H9 (cell line): ENCODE measurements at regions not wholly inside any gene's neighbourhood (a gene's known extent, or its start where the extent isn't known, plus 50 kb on each side); places are given as distances from the start of the nearest gene placed in this dataset.

Experiments used
- DNase-seq: peaks from one replicate; pipeline ENCODE4 v3.0.0-alpha.2; 2017
- H2AFZ ChIP-seq: one replicate; pipeline ENCODE4 v1.6.1; 2013; ENCODE audit warnings: mild to moderate bottlenecking, low read length, control low read depth, moderate library complexity
- H2AK5ac ChIP-seq: 2 replicates; pipeline ENCODE4 v1.6.1; 2013; ENCODE audit warnings: low read length, control low read depth, mixed read lengths; ENCODE audit not compliant: insufficient read length
- H2BK120ac ChIP-seq: one replicate; pipeline ENCODE4 v1.6.1; 2013; ENCODE audit warnings: low read depth, mild to moderate bottlenecking, low read length, control low read depth, inconsistent platforms; ENCODE audit not compliant: poor library complexity, severe bottlenecking
- H2BK12ac ChIP-seq: 2 replicates; pipeline ENCODE4 v1.6.1; 2013; ENCODE audit warnings: low read length, control low read depth, mixed read lengths, low read depth; ENCODE audit not compliant: insufficient read length
- H2BK15ac ChIP-seq: 2 replicates; pipeline ENCODE4 v1.6.1; 2013; ENCODE audit warnings: low read depth, low read length, control low read depth
- H2BK20ac ChIP-seq: one replicate; pipeline ENCODE4 v1.6.1; 2013; ENCODE audit warnings: low read depth, mild to moderate bottlenecking, low read length, control low read depth, inconsistent platforms; ENCODE audit not compliant: poor library complexity, severe bottlenecking
- H2BK5ac ChIP-seq: 2 replicates; pipeline ENCODE4 v1.6.1; 2013; ENCODE audit warnings: low read length, control low read depth, mixed read lengths; ENCODE audit not compliant: insufficient read length
- H3K14ac ChIP-seq: 2 replicates; pipeline ENCODE4 v1.6.1; 2013; ENCODE audit warnings: low read length, control low read depth; ENCODE audit not compliant: insufficient read depth
- H3K18ac ChIP-seq: 2 replicates; pipeline ENCODE4 v1.6.1; 2013; ENCODE audit warnings: low read depth, mild to moderate bottlenecking, mixed read lengths, low read length, control low read depth; ENCODE audit not compliant: insufficient read length
- H3K23ac ChIP-seq: 2 replicates; pipeline ENCODE4 v1.6.1; 2013; ENCODE audit warnings: low read length, control low read depth, mixed read lengths, low read depth; ENCODE audit not compliant: insufficient read length
- H3K23me2 ChIP-seq: 2 replicates; pipeline ENCODE4 v1.6.1; 2013; ENCODE audit warnings: low read depth, mild to moderate bottlenecking, mixed read lengths, low read length, control low read depth; ENCODE audit not compliant: insufficient read length, poor library complexity, severe bottlenecking
- H3K27ac ChIP-seq: 2 replicates; pipeline ENCODE4 v1.5.1; 2013; ENCODE audit warnings: low read length, control low read depth, mixed read lengths, low read depth; ENCODE audit not compliant: insufficient read length
- H3K27me3 ChIP-seq: 2 replicates; pipeline ENCODE4 v1.6.1; 2013; ENCODE audit warnings: low read length, control low read depth, inconsistent platforms; ENCODE audit not compliant: insufficient read depth
- H3K4ac ChIP-seq: 2 replicates; pipeline ENCODE4 v1.6.1; 2013; ENCODE audit warnings: low read depth, mild to moderate bottlenecking, control low read depth, inconsistent platforms, low read length, moderate library complexity
- H3K4me1 ChIP-seq: 2 replicates; pipeline ENCODE4 v1.6.1; 2013; ENCODE audit warnings: low read length, control low read depth, inconsistent platforms; ENCODE audit not compliant: insufficient read depth
- H3K4me2 ChIP-seq: 2 replicates; pipeline ENCODE4 v1.6.1; 2013; ENCODE audit warnings: low read length, control low read depth, mixed read lengths; ENCODE audit not compliant: insufficient read length, insufficient read depth
- H3K56ac ChIP-seq: 2 replicates; pipeline ENCODE4 v1.6.1; 2013; ENCODE audit warnings: low read depth, mild to moderate bottlenecking, mixed read lengths, low read length, control low read depth; ENCODE audit not compliant: insufficient read length
- H3K79me1 ChIP-seq: 2 replicates; pipeline ENCODE4 v1.6.1; 2013; ENCODE audit warnings: low read depth, mild to moderate bottlenecking, moderate library complexity, low read length, control low read depth, inconsistent platforms; ENCODE audit not compliant: insufficient read depth, poor library complexity, severe bottlenecking
- H3K79me2 ChIP-seq: 2 replicates; pipeline ENCODE4 v1.6.1; 2013; ENCODE audit warnings: low read length, control low read depth, inconsistent platforms; ENCODE audit not compliant: insufficient read depth
- H3K9ac ChIP-seq: 2 replicates; pipeline ENCODE4 v1.6.1; 2013; ENCODE audit warnings: low read length, control low read depth, mixed read lengths; ENCODE audit not compliant: insufficient read length; ENCODE audit errors: extremely low read depth
- H3K9me3 ChIP-seq: one replicate; pipeline ENCODE4 v1.6.1; 2013; ENCODE audit warnings: low read depth, low read length, inconsistent platforms; ENCODE audit not compliant: control insufficient read depth
- H3T11ph ChIP-seq: one replicate; pipeline ENCODE4 v1.6.1; 2013; ENCODE audit warnings: mild to moderate bottlenecking, low read length, control low read depth, inconsistent platforms
- H4K20me1 ChIP-seq: one replicate; pipeline ENCODE4 v1.6.1; 2013; ENCODE audit not compliant: control insufficient read depth, insufficient read length, insufficient read depth
- H4K5ac ChIP-seq: 2 replicates; pipeline ENCODE4 v1.6.1; 2013; ENCODE audit warnings: low read depth, mild to moderate bottlenecking, mixed read lengths, low read length, control low read depth; ENCODE audit not compliant: insufficient read length
- H4K8ac ChIP-seq: replicated peaks from 2 replicates; pipeline ENCODE4 v1.6.1; 2013; ENCODE audit warnings: low read length, control low read depth, mixed read lengths, low read depth; ENCODE audit not compliant: insufficient read length
- H4K91ac ChIP-seq: 2 replicates; pipeline ENCODE4 v1.6.1; 2013; ENCODE audit warnings: low read depth, mild to moderate bottlenecking, moderate library complexity, mixed read lengths, low read length, control low read depth; ENCODE audit not compliant: insufficient read length
- H3K27ac Mint-ChIP-seq, 3 experiments: 2 replicates in 2 of 3; 3 replicates in 1 of 3; pipeline ENCODE4 v1.8.0; 2020 to 2021; ENCODE audit warnings: mixed read lengths in 3 of 3, mild to moderate bottlenecking in 1 of 3, moderate library complexity in 1 of 3
- H3K27me3 Mint-ChIP-seq: 2 replicates; pipeline ENCODE4 v1.8.0; 2021; ENCODE audit warnings: low read depth, mild to moderate bottlenecking, moderate library complexity, mixed read lengths
- H3K36me3 Mint-ChIP-seq, 3 experiments: 2 replicates in 2 of 3; 3 replicates in 1 of 3; pipeline ENCODE4 v1.8.0; 2020 to 2021; ENCODE audit warnings: low read depth in 3 of 3, mixed read lengths in 3 of 3; ENCODE audit not compliant: insufficient read depth in 1 of 3
- H3K4me1 Mint-ChIP-seq, 2 experiments: 2 replicates each; pipeline ENCODE4 v1.8.0; 2020; ENCODE audit warnings: mixed read lengths in 2 of 2
- H3K4me3 Mint-ChIP-seq, 2 experiments: 2 replicates in 1 of 2; 3 replicates in 1 of 2; pipeline ENCODE4 v1.8.0; 2020 to 2021; ENCODE audit warnings: mild to moderate bottlenecking in 2 of 2, mixed read lengths in 2 of 2, moderate library complexity in 1 of 2
- H3K9me3 Mint-ChIP-seq, 2 experiments: 2 replicates in 1 of 2; 3 replicates in 1 of 2; pipeline ENCODE4 v1.8.0; 2020; ENCODE audit warnings: mild to moderate bottlenecking in 2 of 2, mixed read lengths in 2 of 2, moderate library complexity in 1 of 2
- CTCF ChIP-seq: fragments of 200-600 bp; sonication (generic); conservative IDR thresholded peaks from 3 replicates; pipeline ENCODE4 v1.8.0; 2021; ENCODE audit warnings: antibody characterized with exemption, mild to moderate bottlenecking
- WGBS: extraction: QIAGEN DNeasy Blood & Tissue Kit; methylation state at CpG from one replicate; pipeline ENCODE4 v1.1.7; 2013; ENCODE audit warnings: missing lambda C conversion rate, low lambda C conversion rate, mixed read lengths; ENCODE audit not compliant: insufficient read length; ENCODE audit errors: extremely low coverage; 5-methylcytosine and 5-hydroxymethylcytosine counted together

DNA sequence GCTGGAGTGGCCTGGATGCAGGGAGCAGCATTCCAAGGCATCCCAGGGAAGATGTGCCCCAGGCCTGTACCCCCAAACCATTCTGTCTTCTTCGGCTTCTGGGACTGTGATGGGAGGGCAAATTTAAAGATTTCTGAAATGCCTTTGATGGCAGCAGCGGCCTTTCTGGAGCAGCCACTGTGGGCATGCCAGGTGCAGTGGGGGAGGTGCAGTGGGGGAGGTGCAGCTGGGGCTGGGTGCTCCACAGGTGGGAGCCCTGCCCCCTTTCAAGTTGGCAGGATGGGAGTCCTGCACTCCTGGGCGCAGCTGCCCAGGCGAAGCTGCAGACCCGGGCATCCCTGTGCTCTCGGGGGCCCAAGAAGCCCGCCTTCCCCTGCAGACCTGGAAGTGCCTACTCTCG is 293.5 kb upstream of the MOCS1 start:
- Histone ChIP-seq H3K27me3 (no peaks in the 10 kb centered on the region), H4K8ac (no peak overlapping the region)

More for the DNA sequence above, 293.5 kb upstream of the MOCS1 start:
- no peaks in the 10 kb centered on the region for H3K79me1 ChIP-seq
- H3K27ac Mint-ChIP-seq = no peak overlapping the region
- no peak overlapping the region for H4K5ac ChIP-seq
- TF ChIP-seq CTCF = no peak
- H3K36me3 Mint-ChIP-seq = no peaks in the 10 kb centered on the region; a peak in 2 of 7 replicates
- H3K79me2 ChIP-seq = no peaks in the 10 kb centered on the region
- H2BK12ac ChIP-seq = no peak overlapping the region
- H3K56ac ChIP-seq = no peak overlapping the region
- no peak for DNase-seq
- H3K4me2 ChIP-seq = no peak overlapping the region
- H3K27ac ChIP-seq = no peak overlapping the region
- H3K9ac ChIP-seq = no peak overlapping the region
- no peak overlapping the region for H3T11ph ChIP-seq
- H3K9me3 Mint-ChIP-seq = peaks cover 0 to 4% of the 10 kb centered on the region in 2 experiments; a peak in 2 of 5 replicates
- H3K4me1 Mint-ChIP-seq = peaks cover 17 to 20% of the 10 kb centered on the region in 2 experiments
- H3K9me3 ChIP-seq = no peaks in the 10 kb centered on the region
- H3K14ac ChIP-seq = no peak overlapping the region
- H2AFZ ChIP-seq = no peak overlapping the region
- no CpG with 5 or more reads among the region's 8 CpGs for WGBS
- H2BK120ac ChIP-seq = no peak overlapping the region
- no peak overlapping the region for H2BK5ac ChIP-seq
- H4K20me1 ChIP-seq = no peaks in the 10 kb centered on the region
- no peak overlapping the region for H3K18ac ChIP-seq
- no peak overlapping the region for H2BK20ac ChIP-seq
- H2BK15ac ChIP-seq = no peak overlapping the region
- peaks cover 4% of the 10 kb centered on the region for H3K27me3 Mint-ChIP-seq
- H4K91ac ChIP-seq = no peak overlapping the region
- H3K4ac ChIP-seq = no peak overlapping the region
- H3K23me2 ChIP-seq = no peaks in the 10 kb centered on the region
- 0 out of 2 replicates have a peak, but pooled peaks cover 2% of the 10 kb centered on the region for H3K4me1 ChIP-seq
- H3K4me3 Mint-ChIP-seq = no peak overlapping the region
- no peak overlapping the region for H3K23ac ChIP-seq
- H2AK5ac ChIP-seq = no peak overlapping the region
